ENCODE measurements at regions not wholly inside any gene's neighbourhood (a gene's known extent, or its start where the extent isn't known, plus 50 kb on each side); places are given as distances from the start of the nearest gene placed in this dataset.

- TF ChIP-seq CTCF (IDR thresholded peaks at IDR 0.05; ENCODE audit: poor library complexity, severe bottlenecking) (no peak), POLR2AphosphoS5 (IDR thresholded peaks at IDR 0.05) (no peak), EP300 (conservative IDR thresholded peaks at IDR 0.05; ENCODE audit: poor library complexity, severe bottlenecking) (no peak), TAF1 (IDR thresholded peaks at IDR 0.05; ENCODE audit: low read depth) (no peak), EZH2 (IDR thresholded peaks at IDR 0.05; ENCODE audit: borderline replicate concordance, insufficient read depth, low read length, poor library complexity, severe bottlenecking) (no peak), RAD21 (conservative IDR thresholded peaks at IDR 0.05) (no peak), REST (IDR thresholded peaks at IDR 0.05; ENCODE audit: borderline replicate concordance) (no peak)
These were observed 321.4 kb upstream of the RGS6 start for GRCh38 chr14:71610797-71611196.
